CD4-positive, CD25-positive, alpha-beta regulatory T cell (primary cell): ENCODE measurements at regions not wholly inside any gene's neighbourhood (a gene's known extent, or its start where the extent isn't known, plus 50 kb on each side); places are given as distances from the start of the nearest gene placed in this dataset.
"Not testable (repeated sequence)": the region's sequence is repeated elsewhere in the genome, so short reads cannot be mapped to it uniquely, and the experiment has no call there.

Source experiments
- ATAC-seq, 2 donors: fragments of 150-1000 bp; cut with Tn5 transposase; one replicate each; pipeline ENCODE4 v1.10.0; 2021; ENCODE audit warnings: low read depth in 2 of 2, moderate number of reproducible peaks in 2 of 2, moderate library complexity in 1 of 2
- DNase-seq, 3 donors: peaks; one replicate each; pipeline versions ENCODE4 v3.0.0 to v3.0.0-alpha.2; 2012 to 2022; ENCODE audit warnings: mixed read lengths in 1 of 3
- H3K27ac ChIP-seq: one replicate; pipeline ENCODE4 v1.7.0; 2013; ENCODE audit warnings: mild to moderate bottlenecking, low read length; ENCODE audit not compliant: insufficient read depth, poor library complexity, severe bottlenecking
- H3K27me3 ChIP-seq: one replicate; pipeline ENCODE4 v1.7.0; 2013; ENCODE audit warnings: low read length; ENCODE audit not compliant: control insufficient read depth, insufficient read depth
- H3K36me3 ChIP-seq: one replicate; pipeline ENCODE4 v1.7.0; 2013; ENCODE audit warnings: mild to moderate bottlenecking, low read length, moderate library complexity; ENCODE audit not compliant: control insufficient read depth, insufficient read depth
- H3K4me1 ChIP-seq: 2 replicates; pipeline ENCODE4 v1.7.0; 2013; ENCODE audit warnings: mild to moderate bottlenecking, low read length; ENCODE audit not compliant: insufficient read depth, control insufficient read depth, poor library complexity, severe bottlenecking
- H3K4me3 ChIP-seq: one replicate; pipeline ENCODE4 v1.7.0; 2013; ENCODE audit warnings: low read depth, mild to moderate bottlenecking, low read length, moderate library complexity
- H3K9me3 ChIP-seq, 2 experiments: 1 replicate in 1 of 2; 2 replicates in 1 of 2; pipeline ENCODE4 v1.7.0; 2013; ENCODE audit warnings: low read length in 2 of 2, mild to moderate bottlenecking in 1 of 2, moderate library complexity in 1 of 2; ENCODE audit not compliant: control insufficient read depth in 2 of 2
- H3K27ac Mint-ChIP-seq, 3 donors: one replicate each; pipeline ENCODE4 v1.8.0; 2020 to 2022; ENCODE audit warnings: mild to moderate bottlenecking in 3 of 3, mixed read lengths in 3 of 3, moderate library complexity in 2 of 3
- H3K27me3 Mint-ChIP-seq: one replicate; pipeline ENCODE4 v1.8.0; 2022; ENCODE audit warnings: mild to moderate bottlenecking, mixed read lengths
- H3K36me3 Mint-ChIP-seq: one replicate; pipeline ENCODE4 v1.8.0; 2020; ENCODE audit warnings: mixed read lengths
- H3K4me1 Mint-ChIP-seq, 4 donors: one replicate each; pipeline ENCODE4 v1.8.0; 2020 to 2022; ENCODE audit warnings: mixed read lengths in 4 of 4, mild to moderate bottlenecking in 1 of 4
- H3K4me3 Mint-ChIP-seq, 4 donors: one replicate each; pipeline ENCODE4 v1.8.0; 2020 to 2022; ENCODE audit warnings: mild to moderate bottlenecking in 4 of 4, mixed read lengths in 4 of 4, moderate library complexity in 3 of 4
- H3K9me3 Mint-ChIP-seq, 7 donors: one replicate each; pipeline ENCODE4 v1.8.0; 2020 to 2022; ENCODE audit warnings: mixed read lengths in 7 of 7, mild to moderate bottlenecking in 3 of 7, moderate library complexity in 2 of 7

DNA sequence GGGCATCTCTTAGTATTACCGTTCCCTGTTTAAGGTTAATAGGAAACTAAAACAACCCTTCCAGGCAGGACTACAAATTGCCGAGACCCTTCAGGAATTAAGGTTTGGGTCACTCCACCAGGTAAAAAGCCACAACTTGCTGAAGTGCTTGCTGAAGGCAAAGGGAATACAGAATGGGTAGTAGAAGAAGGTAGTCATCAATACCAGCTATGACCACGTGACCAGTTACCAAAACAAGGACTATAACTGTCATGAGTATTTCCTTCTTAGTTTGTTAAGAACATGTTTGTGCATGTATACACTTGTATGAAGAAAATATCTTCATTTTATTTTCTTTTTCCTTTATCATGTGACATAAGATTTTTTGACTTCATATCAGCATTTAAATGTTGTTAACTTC lies 578.7 kb upstream of the FBXO33 start:
- no peaks in the 10 kb centered on the region for H3K4me1 ChIP-seq
- no peaks in the 10 kb centered on the region for H3K36me3 ChIP-seq
- H3K27ac Mint-ChIP-seq: no peak overlapping the region
- no peaks in the 10 kb centered on the region for H3K27me3 Mint-ChIP-seq
- peaks cover 2 to 6% of the 10 kb centered on the region in 2 experiments for H3K9me3 ChIP-seq
- no peak overlapping the region for H3K27ac ChIP-seq
- no peaks in the 10 kb centered on the region for H3K36me3 Mint-ChIP-seq
- H3K4me3 ChIP-seq: no peak overlapping the region
- H3K4me3 Mint-ChIP-seq: no peak overlapping the region
- no peaks in the 10 kb centered on the region for H3K4me1 Mint-ChIP-seq
- peaks cover 0 to 20% (median 1%) of the 10 kb centered on the region in 7 donors for H3K9me3 Mint-ChIP-seq
- ATAC-seq: no peak
- H3K27me3 ChIP-seq: no peaks in the 10 kb centered on the region
- DNase-seq: no peak

DNA sequence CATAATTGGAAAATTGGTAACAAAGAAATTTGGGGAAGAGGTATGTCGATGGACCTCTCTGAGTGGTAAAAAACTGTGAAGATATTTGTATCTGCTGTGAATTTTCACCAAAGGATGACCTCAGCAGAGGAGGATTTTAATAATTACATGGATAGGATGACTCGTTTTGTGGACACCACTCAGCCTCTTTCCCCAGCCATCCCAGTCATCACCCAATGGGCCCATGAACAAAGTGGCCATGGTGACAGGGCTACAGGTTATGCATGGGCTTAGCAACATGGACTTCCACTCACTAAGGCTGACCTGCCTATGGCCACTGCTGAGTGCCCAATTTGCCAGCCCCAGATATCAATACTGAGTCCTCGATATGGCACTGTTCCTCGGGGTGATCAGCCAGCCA lies 577.5 kb upstream of the FBXO33 start:
- Mint-ChIP-seq H3K4me1 (no peaks in the 10 kb centered on the region), H3K27ac (no peak overlapping the region), H3K9me3 (peaks cover 0 to 20% (median 3%) of the 10 kb centered on the region in 7 donors), H3K27me3 (no peaks in the 10 kb centered on the region), H3K4me3 (no peak overlapping the region), H3K36me3 (no peaks in the 10 kb centered on the region)
- Histone ChIP-seq H3K36me3 (no peaks in the 10 kb centered on the region), H3K4me3 (no peak overlapping the region), H3K27ac (no peak overlapping the region), H3K9me3 (peaks cover 2 to 6% of the 10 kb centered on the region in 2 experiments), H3K27me3 (no peaks in the 10 kb centered on the region), H3K4me1 (no peaks in the 10 kb centered on the region)
- DNase-seq (no peak), ATAC-seq (no peak)

DNA sequence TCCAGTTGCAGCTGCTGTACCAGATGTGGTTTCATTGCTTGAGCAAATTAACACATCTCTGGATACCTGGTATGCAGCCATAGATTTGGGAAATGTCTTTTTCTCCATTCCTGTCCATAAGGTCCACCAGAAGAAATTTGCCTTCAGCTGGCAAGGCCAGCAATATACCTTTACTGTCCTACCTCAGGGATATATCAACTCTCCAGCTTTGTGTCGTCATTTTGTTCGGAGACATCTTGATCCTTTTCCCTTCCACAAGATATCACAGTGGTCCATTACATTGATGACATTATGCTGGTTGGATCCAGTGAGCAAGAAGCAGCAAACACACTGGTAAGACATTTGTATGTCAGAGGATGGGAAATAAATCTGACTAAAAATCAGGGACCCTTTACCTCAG lies 576.1 kb upstream of the FBXO33 start:
- not testable (repeated sequence) for H3K36me3 Mint-ChIP-seq, H3K36me3 ChIP-seq, ATAC-seq

DNA sequence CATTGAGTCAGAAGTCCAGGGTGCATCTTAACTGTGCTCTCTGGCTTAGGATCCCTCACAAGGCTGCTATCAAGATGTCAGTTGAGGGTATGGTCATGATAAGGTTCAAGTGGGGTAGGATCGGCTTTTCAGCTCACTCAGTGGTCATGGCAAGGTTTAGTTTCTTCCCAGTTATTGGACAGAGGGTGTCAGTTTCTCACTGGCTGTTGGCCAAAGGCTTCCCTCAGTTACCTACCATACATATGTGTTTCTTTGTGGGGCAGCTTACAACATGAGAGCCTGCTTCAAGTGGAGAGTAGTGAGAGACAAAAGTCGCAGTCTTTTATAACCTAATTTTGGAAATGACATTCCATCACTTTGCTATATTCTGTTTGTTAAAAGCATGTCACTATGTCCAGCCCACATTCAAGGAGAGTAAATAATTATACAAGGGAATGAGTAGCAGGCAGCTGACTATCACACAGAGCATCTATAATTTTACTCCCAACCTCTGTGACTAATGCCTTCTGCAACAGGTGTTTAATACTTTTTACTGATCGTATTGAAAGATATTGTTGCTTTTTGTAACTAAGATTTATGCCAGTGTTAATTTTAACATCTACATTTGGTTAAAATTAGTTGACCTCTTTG lies 572.8 kb upstream of the FBXO33 start:
- Histone ChIP-seq H3K4me3 (no peak overlapping the region), H3K9me3 (no peaks in the 10 kb centered on the region), H3K27ac (no peak overlapping the region), H3K4me1 (no peaks in the 10 kb centered on the region), H3K36me3 (no peaks in the 10 kb centered on the region), H3K27me3 (no peaks in the 10 kb centered on the region)
- Mint-ChIP-seq H3K4me1 (no peaks in the 10 kb centered on the region), H3K36me3 (no peaks in the 10 kb centered on the region), H3K9me3 (peaks cover 0 to 8% (median 6%) of the 10 kb centered on the region in 7 donors), H3K27me3 (no peaks in the 10 kb centered on the region), H3K27ac (no peak overlapping the region), H3K4me3 (no peak overlapping the region)
- no peak for DNase-seq
- no peak for ATAC-seq

More for the DNA sequence above, 576.1 kb upstream of the FBXO33 start:
- H3K27ac ChIP-seq, H3K27me3 ChIP-seq, DNase-seq, H3K27ac Mint-ChIP-seq, H3K9me3 ChIP-seq, H3K27me3 Mint-ChIP-seq, H3K4me3 ChIP-seq, H3K4me3 Mint-ChIP-seq, H3K4me1 ChIP-seq, H3K4me1 Mint-ChIP-seq: not testable (repeated sequence)
- H3K9me3 Mint-ChIP-seq: peaks cover 0 to 23% (median 4%) of the 10 kb centered on the region in 7 donors

DNA sequence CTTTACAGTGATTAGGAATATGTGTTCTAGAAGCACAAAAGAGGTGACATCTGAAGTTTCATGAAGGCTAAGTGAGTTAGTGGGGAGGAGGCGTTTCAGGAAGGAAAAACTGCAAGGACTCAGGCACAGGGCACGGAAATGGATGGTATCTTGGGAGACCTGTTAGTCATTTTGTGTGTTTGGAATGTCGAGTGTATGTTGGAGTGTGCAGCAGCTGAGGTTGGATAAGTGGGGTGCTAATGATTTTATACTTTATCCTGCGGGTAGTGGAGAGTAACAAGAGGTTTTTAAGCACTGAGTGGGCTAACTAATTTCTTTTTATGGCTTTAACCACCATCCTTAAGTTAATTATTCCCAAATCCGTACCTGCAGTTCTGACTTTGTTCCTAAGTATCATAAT lies 571.5 kb upstream of the FBXO33 start:
- no peak overlapping the region for H3K27ac Mint-ChIP-seq
- Histone ChIP-seq H3K9me3 (peaks cover 0 to 2% of the 10 kb centered on the region in 2 experiments), H3K4me1 (no peaks in the 10 kb centered on the region), H3K4me3 (no peak overlapping the region), H3K27ac (no peak overlapping the region), H3K36me3 (no peaks in the 10 kb centered on the region), H3K27me3 (no peaks in the 10 kb centered on the region)
- peaks cover 0 to 8% (median 6%) of the 10 kb centered on the region in 7 donors for H3K9me3 Mint-ChIP-seq
- H3K4me3 Mint-ChIP-seq: no peak overlapping the region
- ATAC-seq (no peak), DNase-seq (no peak)
- no peaks in the 10 kb centered on the region for H3K4me1 Mint-ChIP-seq
- H3K36me3 Mint-ChIP-seq: no peaks in the 10 kb centered on the region
- H3K27me3 Mint-ChIP-seq: no peaks in the 10 kb centered on the region

DNA sequence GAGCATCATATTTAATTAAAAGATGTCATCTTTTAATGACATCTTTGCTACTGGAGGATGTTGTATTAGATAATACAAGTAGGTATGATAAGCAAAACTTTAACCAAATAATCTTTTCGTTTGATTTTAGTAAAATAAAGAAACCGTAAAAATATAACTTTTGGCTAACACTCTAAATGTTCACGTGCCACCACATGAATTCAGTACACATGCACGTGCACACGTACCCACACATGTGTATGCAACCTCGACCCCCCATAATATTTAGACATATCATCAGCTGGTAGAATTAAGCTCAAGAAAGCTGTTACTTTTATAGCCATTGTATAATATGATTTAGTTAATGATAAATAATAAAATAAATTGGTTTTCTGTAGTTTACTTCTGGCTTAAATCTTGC lies 566.6 kb upstream of the FBXO33 start:
- H3K9me3 Mint-ChIP-seq: peaks cover 2 to 20% (median 4%) of the 10 kb centered on the region in 7 donors
- Histone ChIP-seq H3K27ac (no peak overlapping the region), H3K4me3 (no peak overlapping the region), H3K27me3 (no peaks in the 10 kb centered on the region), H3K9me3 (peaks cover 0 to 2% of the 10 kb centered on the region in 2 experiments), H3K4me1 (no peaks in the 10 kb centered on the region), H3K36me3 (no peaks in the 10 kb centered on the region)
- H3K27me3 Mint-ChIP-seq: no peaks in the 10 kb centered on the region
- DNase-seq: no peak
- ATAC-seq: no peak
- no peaks in the 10 kb centered on the region for H3K4me1 Mint-ChIP-seq
- no peak overlapping the region for H3K4me3 Mint-ChIP-seq
- no peaks in the 10 kb centered on the region for H3K36me3 Mint-ChIP-seq
- no peak overlapping the region for H3K27ac Mint-ChIP-seq

DNA sequence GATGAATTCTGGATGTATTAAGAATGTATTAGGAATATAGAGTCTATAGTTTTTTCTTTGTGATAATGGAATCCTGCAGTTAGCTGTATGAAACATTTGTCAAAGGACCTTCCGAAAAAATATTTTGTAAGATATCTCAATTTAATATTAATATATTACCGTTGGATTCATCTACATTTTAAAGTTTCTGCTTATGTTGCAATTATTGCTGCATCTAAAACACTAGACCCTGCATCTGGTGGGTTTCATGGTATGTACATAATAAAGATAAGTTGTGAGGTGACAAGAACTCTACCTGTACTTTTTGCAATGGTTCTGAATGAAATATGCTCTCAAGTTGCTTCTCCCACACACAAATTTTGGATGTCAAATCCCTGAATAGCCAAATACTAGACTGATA lies 565.9 kb upstream of the FBXO33 start:
- H3K9me3 ChIP-seq: peaks cover 0 to 2% of the 10 kb centered on the region in 2 experiments
- H3K27ac ChIP-seq: no peak overlapping the region
- H3K27me3 Mint-ChIP-seq: no peaks in the 10 kb centered on the region
- ATAC-seq (no peak), DNase-seq (no peak)
- H3K4me1 ChIP-seq: no peaks in the 10 kb centered on the region
- no peak overlapping the region for H3K27ac Mint-ChIP-seq
- H3K9me3 Mint-ChIP-seq: peaks cover 0 to 15% (median 5%) of the 10 kb centered on the region in 7 donors
- H3K27me3 ChIP-seq: no peaks in the 10 kb centered on the region
- no peaks in the 10 kb centered on the region for H3K36me3 Mint-ChIP-seq
- H3K4me1 Mint-ChIP-seq: no peaks in the 10 kb centered on the region
- H3K4me3 ChIP-seq: no peak overlapping the region
- H3K36me3 ChIP-seq: no peaks in the 10 kb centered on the region
- H3K4me3 Mint-ChIP-seq: no peak overlapping the region

DNA sequence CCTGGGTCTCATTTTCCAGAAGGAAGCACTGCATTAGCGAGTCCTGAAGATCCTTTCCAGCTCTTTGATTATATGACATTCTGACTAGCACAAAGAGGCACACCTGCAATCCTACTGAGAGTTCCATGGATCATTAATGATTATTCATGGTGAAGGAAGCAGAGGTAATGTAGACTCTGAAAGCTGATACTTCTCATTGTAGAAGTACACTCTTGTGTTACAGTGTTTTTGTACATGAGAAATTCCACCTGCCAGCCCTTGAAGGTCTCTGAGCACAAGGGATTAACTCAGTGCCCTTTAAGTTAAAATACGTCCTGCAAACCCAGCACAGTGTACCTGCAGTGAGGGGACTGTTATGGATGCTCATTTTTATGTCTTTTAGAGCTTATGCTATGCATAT lies 558.8 kb upstream of the FBXO33 start:
- Histone ChIP-seq H3K36me3 (no peaks in the 10 kb centered on the region), H3K4me1 (no peaks in the 10 kb centered on the region), H3K27me3 (no peaks in the 10 kb centered on the region), H3K4me3 (no peak overlapping the region), H3K9me3 (no peaks in the 10 kb centered on the region), H3K27ac (no peak overlapping the region)
- H3K36me3 Mint-ChIP-seq: no peaks in the 10 kb centered on the region
- no peak overlapping the region for H3K27ac Mint-ChIP-seq
- H3K4me3 Mint-ChIP-seq: no peak overlapping the region
- H3K9me3 Mint-ChIP-seq: peaks cover 0 to 12% (median 6%) of the 10 kb centered on the region in 7 donors
- ATAC-seq (no peak), DNase-seq (no peak)
- H3K27me3 Mint-ChIP-seq: no peaks in the 10 kb centered on the region
- no peaks in the 10 kb centered on the region for H3K4me1 Mint-ChIP-seq
